ENCODE measurements at regions not wholly inside any gene's neighbourhood (a gene's known extent, or its start where the extent isn't known, plus 50 kb on each side); places are given as distances from the start of the nearest gene placed in this dataset.

DNA sequence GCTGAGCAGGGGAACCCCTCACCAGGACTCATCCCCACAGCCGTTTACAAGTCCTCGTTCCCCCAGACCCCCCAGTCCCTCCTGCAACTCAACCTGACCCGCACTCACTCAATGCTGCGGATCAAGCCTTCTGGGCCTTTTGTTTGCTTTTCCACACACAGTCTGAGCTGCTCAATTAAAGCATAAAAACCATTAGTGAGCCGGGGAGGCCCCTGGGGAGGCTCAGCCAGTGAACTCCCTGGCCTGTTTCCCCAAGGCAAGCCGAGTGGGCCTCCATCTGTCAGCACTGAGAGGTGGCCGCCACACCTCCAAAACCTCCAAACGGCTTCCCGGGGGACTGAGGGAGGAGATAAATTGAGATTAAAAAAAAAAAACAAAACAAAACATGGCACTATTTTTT lies 158.5 kb downstream of the SHOX start:
- TF ChIP-seq, protein P1, sequence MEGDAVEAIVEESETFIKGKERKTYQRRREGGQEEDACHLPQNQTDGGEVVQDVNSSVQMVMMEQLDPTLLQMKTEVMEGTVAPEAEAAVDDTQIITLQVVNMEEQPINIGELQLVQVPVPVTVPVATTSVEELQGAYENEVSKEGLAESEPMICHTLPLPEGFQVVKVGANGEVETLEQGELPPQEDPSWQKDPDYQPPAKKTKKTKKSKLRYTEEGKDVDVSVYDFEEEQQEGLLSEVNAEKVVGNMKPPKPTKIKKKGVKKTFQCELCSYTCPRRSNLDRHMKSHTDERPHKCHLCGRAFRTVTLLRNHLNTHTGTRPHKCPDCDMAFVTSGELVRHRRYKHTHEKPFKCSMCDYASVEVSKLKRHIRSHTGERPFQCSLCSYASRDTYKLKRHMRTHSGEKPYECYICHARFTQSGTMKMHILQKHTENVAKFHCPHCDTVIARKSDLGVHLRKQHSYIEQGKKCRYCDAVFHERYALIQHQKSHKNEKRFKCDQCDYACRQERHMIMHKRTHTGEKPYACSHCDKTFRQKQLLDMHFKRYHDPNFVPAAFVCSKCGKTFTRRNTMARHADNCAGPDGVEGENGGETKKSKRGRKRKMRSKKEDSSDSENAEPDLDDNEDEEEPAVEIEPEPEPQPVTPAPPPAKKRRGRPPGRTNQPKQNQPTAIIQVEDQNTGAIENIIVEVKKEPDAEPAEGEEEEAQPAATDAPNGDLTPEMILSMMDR (IDR thresholded peaks at IDR 0.05): no peak
- TF ChIP-seq POLR2A (IDR thresholded peaks at IDR 0.05): no peak

Data from adrenal gland (tissue), 5 donors.